ENCODE measurements at regions not wholly inside any gene's neighbourhood (a gene's known extent, or its start where the extent isn't known, plus 50 kb on each side); places are given as distances from the start of the nearest gene placed in this dataset.

GRCh38 chr3:99188936-99189335 lies 287.4 kb upstream of the DCBLD2 start:
- Histone ChIP-seq H2BK5ac (ENCODE audit: low read length) (no peak overlapping the region), H3K36me3 (replicated peaks in 1 of 2; ENCODE audit: control insufficient read depth in 2 of 2, insufficient read depth in 2 of 2, low read length in 2 of 2) (no peaks in the 10 kb centered on the region), H3K4me3 (ENCODE audit: low read length in 2 of 2) (no peak overlapping the region), H2AFZ (ENCODE audit: low read length) (no peak overlapping the region), H2BK12ac (ENCODE audit: low read length) (no peak overlapping the region), H3K27ac (replicated peaks; ENCODE audit: low read length) (no peak overlapping the region), H3K23ac (ENCODE audit: low read depth, low read length, poor library complexity) (no peak overlapping the region), H3K4me1 (ENCODE audit: control insufficient read depth in 2 of 2, insufficient read depth in 1 of 2, low read depth in 1 of 2, low read length in 2 of 2) (no peaks in the 10 kb centered on the region), H4K8ac (ENCODE audit: low read depth, low read length) (no peak overlapping the region), H3K4ac (ENCODE audit: low read length) (no peak overlapping the region), H2AK5ac (ENCODE audit: low read depth, low read length) (no peak overlapping the region), H4K91ac (ENCODE audit: low read depth, low read length, poor library complexity) (no peak overlapping the region), H3K9ac (ENCODE audit: low read depth, low read length, poor library complexity) (no peak overlapping the region), H3K9me3 (replicated peaks in 1 of 2; ENCODE audit: control insufficient read depth in 2 of 2, insufficient read depth in 1 of 2, low read depth in 1 of 2, low read length in 2 of 2) (no peaks in the 10 kb centered on the region), H3K4me2 (ENCODE audit: insufficient read depth, low read length, poor library complexity, severe bottlenecking) (no peak overlapping the region), H3K79me1 (ENCODE audit: low read depth, low read length) (no peaks in the 10 kb centered on the region), H3K27me3 (ENCODE audit: control insufficient read depth in 3 of 3, insufficient read depth in 3 of 3, low read depth in 1 of 3, low read length in 3 of 3) (no peaks in the 10 kb centered on the region), H3K14ac (ENCODE audit: low read length) (no peak overlapping the region), H2BK15ac (ENCODE audit: low read length) (no peak overlapping the region), H3K18ac (ENCODE audit: low read length) (no peak overlapping the region), H2BK120ac (ENCODE audit: low read depth, low read length) (no peak overlapping the region)
- no peak for DNase-seq (ENCODE audit: low spot score)

- no peak overlapping the region for H4K8ac ChIP-seq (ENCODE audit: low read depth, low read length)
- no peaks in the 10 kb centered on the region for H3K79me1 ChIP-seq (ENCODE audit: low read depth, low read length)
- no peak overlapping the region for H2BK120ac ChIP-seq (ENCODE audit: low read depth, low read length)
- no peak for DNase-seq (ENCODE audit: low spot score)
- H3K4ac ChIP-seq (ENCODE audit: low read length), result no peak overlapping the region
- no CpG with 5 or more reads among the region's 2 CpGs for WGBS, 2 donors (ENCODE audit: extremely low coverage in 2 of 2, insufficient read length in 2 of 2, insufficient replicate concordance in 1 of 2)
- no peak overlapping the region for H2BK5ac ChIP-seq (ENCODE audit: low read length)
- H3K4me3 ChIP-seq (ENCODE audit: low read length in 2 of 2), result no peak overlapping the region
- H3K14ac ChIP-seq (ENCODE audit: low read length), result no peak overlapping the region
- H3K27me3 ChIP-seq (ENCODE audit: control insufficient read depth in 3 of 3, insufficient read depth in 3 of 3, low read depth in 1 of 3, low read length in 3 of 3), result no peaks in the 10 kb centered on the region
- H2BK12ac ChIP-seq (ENCODE audit: low read length), result no peak overlapping the region
- no peak overlapping the region for H3K4me2 ChIP-seq (ENCODE audit: insufficient read depth, low read length, poor library complexity, severe bottlenecking)
- no peaks in the 10 kb centered on the region for H3K4me1 ChIP-seq (ENCODE audit: control insufficient read depth in 2 of 2, insufficient read depth in 1 of 2, low read depth in 1 of 2, low read length in 2 of 2)
- H2AFZ ChIP-seq (ENCODE audit: low read length), result no peak overlapping the region
- no peaks in the 10 kb centered on the region for H3K36me3 ChIP-seq (replicated peaks in 1 of 2; ENCODE audit: control insufficient read depth in 2 of 2, insufficient read depth in 2 of 2, low read length in 2 of 2)
- H3K23ac ChIP-seq (ENCODE audit: low read depth, low read length, poor library complexity), result no peak overlapping the region
- no peak overlapping the region for H2BK15ac ChIP-seq (ENCODE audit: low read length)
- no peak overlapping the region for H3K27ac ChIP-seq (replicated peaks; ENCODE audit: low read length)
- H3K9ac ChIP-seq (ENCODE audit: low read depth, low read length, poor library complexity), result no peak overlapping the region
- H3K9me3 ChIP-seq (replicated peaks in 1 of 2; ENCODE audit: control insufficient read depth in 2 of 2, insufficient read depth in 1 of 2, low read depth in 1 of 2, low read length in 2 of 2), result no peaks in the 10 kb centered on the region
- no peak overlapping the region for H2AK5ac ChIP-seq (ENCODE audit: low read depth, low read length)
- no peak overlapping the region for H4K91ac ChIP-seq (ENCODE audit: low read depth, low read length, poor library complexity)
- no peak overlapping the region for H3K18ac ChIP-seq (ENCODE audit: low read length)
Observed at GRCh38 chr3:99186016-99186415, 284.5 kb upstream of the DCBLD2 start.

GRCh38 chr3:99176169-99176964 lies 274.9 kb upstream of the DCBLD2 start:
- Histone ChIP-seq H3K27me3 (ENCODE audit: control insufficient read depth in 3 of 3, insufficient read depth in 3 of 3, low read depth in 1 of 3, low read length in 3 of 3) (no peaks in the 10 kb centered on the region), H3K36me3 (replicated peaks in 1 of 2; ENCODE audit: control insufficient read depth in 2 of 2, insufficient read depth in 2 of 2, low read length in 2 of 2) (no peaks in the 10 kb centered on the region), H3K23ac (ENCODE audit: low read depth, low read length, poor library complexity) (no peak overlapping the region), H2BK12ac (ENCODE audit: low read length) (no peak overlapping the region), H3K9ac (ENCODE audit: low read depth, low read length, poor library complexity) (no peak overlapping the region), H2AK5ac (ENCODE audit: low read depth, low read length) (no peak overlapping the region), H2BK5ac (ENCODE audit: low read length) (no peak overlapping the region), H3K4me3 (ENCODE audit: low read length in 2 of 2) (no peak overlapping the region), H4K91ac (ENCODE audit: low read depth, low read length, poor library complexity) (no peak overlapping the region), H3K79me1 (ENCODE audit: low read depth, low read length) (no peaks in the 10 kb centered on the region), H2BK15ac (ENCODE audit: low read length) (no peak overlapping the region), H3K4ac (ENCODE audit: low read length) (no peak overlapping the region), H3K18ac (ENCODE audit: low read length) (no peak overlapping the region), H2BK120ac (ENCODE audit: low read depth, low read length) (no peak overlapping the region), H3K4me1 (ENCODE audit: control insufficient read depth in 2 of 2, insufficient read depth in 1 of 2, low read depth in 1 of 2, low read length in 2 of 2) (peaks cover 0 to 3% of the 10 kb centered on the region in 2 donors), H3K9me3 (replicated peaks in 1 of 2; ENCODE audit: control insufficient read depth in 2 of 2, insufficient read depth in 1 of 2, low read depth in 1 of 2, low read length in 2 of 2) (no peaks in the 10 kb centered on the region), H3K14ac (ENCODE audit: low read length) (no peak overlapping the region), H2AFZ (ENCODE audit: low read length) (no peak overlapping the region), H4K8ac (ENCODE audit: low read depth, low read length) (no peak overlapping the region), H3K4me2 (ENCODE audit: insufficient read depth, low read length, poor library complexity, severe bottlenecking) (no peak overlapping the region), H3K27ac (replicated peaks; ENCODE audit: low read length) (no peak overlapping the region)
- no CpG with 5 or more reads among the region's 4 CpGs for WGBS, 2 donors (ENCODE audit: extremely low coverage in 2 of 2, insufficient read length in 2 of 2, insufficient replicate concordance in 1 of 2)
- no peak for DNase-seq (ENCODE audit: low spot score)

GRCh38 chr3:99175276-99175812 lies 273.8 kb upstream of the DCBLD2 start:
- Histone ChIP-seq H3K4me2 (ENCODE audit: insufficient read depth, low read length, poor library complexity, severe bottlenecking) (no peak overlapping the region), H3K4ac (ENCODE audit: low read length) (no peak overlapping the region), H3K23ac (ENCODE audit: low read depth, low read length, poor library complexity) (no peak overlapping the region), H2BK5ac (ENCODE audit: low read length) (no peak overlapping the region), H2BK120ac (ENCODE audit: low read depth, low read length) (no peak overlapping the region), H3K27me3 (ENCODE audit: control insufficient read depth in 3 of 3, insufficient read depth in 3 of 3, low read depth in 1 of 3, low read length in 3 of 3) (no peaks in the 10 kb centered on the region), H3K9ac (ENCODE audit: low read depth, low read length, poor library complexity) (no peak overlapping the region), H2BK12ac (ENCODE audit: low read length) (no peak overlapping the region), H2BK15ac (ENCODE audit: low read length) (no peak overlapping the region), H3K36me3 (replicated peaks in 1 of 2; ENCODE audit: control insufficient read depth in 2 of 2, insufficient read depth in 2 of 2, low read length in 2 of 2) (no peaks in the 10 kb centered on the region), H3K4me3 (ENCODE audit: low read length in 2 of 2) (no peak overlapping the region), H2AFZ (ENCODE audit: low read length) (no peak overlapping the region), H3K79me1 (ENCODE audit: low read depth, low read length) (no peaks in the 10 kb centered on the region), H3K27ac (replicated peaks; ENCODE audit: low read length) (no peak overlapping the region), H3K9me3 (replicated peaks in 1 of 2; ENCODE audit: control insufficient read depth in 2 of 2, insufficient read depth in 1 of 2, low read depth in 1 of 2, low read length in 2 of 2) (no peaks in the 10 kb centered on the region), H3K4me1 (ENCODE audit: control insufficient read depth in 2 of 2, insufficient read depth in 1 of 2, low read depth in 1 of 2, low read length in 2 of 2) (peaks cover 0 to 3% of the 10 kb centered on the region in 2 donors), H2AK5ac (ENCODE audit: low read depth, low read length) (no peak overlapping the region), H4K8ac (ENCODE audit: low read depth, low read length) (no peak overlapping the region), H4K91ac (ENCODE audit: low read depth, low read length, poor library complexity) (no peak overlapping the region), H3K14ac (ENCODE audit: low read length) (no peak overlapping the region), H3K18ac (ENCODE audit: low read length) (no peak overlapping the region)
- no CpG with 5 or more reads among the region's 4 CpGs for WGBS, 2 donors (ENCODE audit: extremely low coverage in 2 of 2, insufficient read length in 2 of 2, insufficient replicate concordance in 1 of 2)
- DNase-seq (ENCODE audit: low spot score), result no peak
